ENCODE measurements at regions not wholly inside any gene's neighbourhood (a gene's known extent, or its start where the extent isn't known, plus 50 kb on each side); places are given as distances from the start of the nearest gene placed in this dataset.

DNA sequence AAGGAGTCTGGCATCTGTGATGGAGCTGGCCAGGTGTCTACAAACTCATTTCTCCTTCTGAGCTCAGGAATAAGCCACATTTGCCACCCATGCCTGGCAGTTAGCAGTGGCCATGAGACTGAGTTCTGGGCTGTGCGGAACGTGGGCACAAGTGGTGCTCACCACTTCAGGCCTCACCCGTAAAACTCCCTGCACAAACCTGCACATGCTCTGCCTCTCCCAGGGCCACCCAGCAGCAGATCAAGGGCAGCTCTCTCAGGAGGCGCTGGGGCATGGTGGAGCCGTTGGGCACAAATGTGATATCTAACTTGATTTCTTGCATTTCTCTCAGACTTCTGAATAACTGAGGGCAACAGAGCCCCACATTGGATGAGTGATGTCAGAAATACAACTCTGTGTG, 269.5 kb downstream of the HIVEP2 start (continued):
- TF ChIP-seq, protein P1, sequence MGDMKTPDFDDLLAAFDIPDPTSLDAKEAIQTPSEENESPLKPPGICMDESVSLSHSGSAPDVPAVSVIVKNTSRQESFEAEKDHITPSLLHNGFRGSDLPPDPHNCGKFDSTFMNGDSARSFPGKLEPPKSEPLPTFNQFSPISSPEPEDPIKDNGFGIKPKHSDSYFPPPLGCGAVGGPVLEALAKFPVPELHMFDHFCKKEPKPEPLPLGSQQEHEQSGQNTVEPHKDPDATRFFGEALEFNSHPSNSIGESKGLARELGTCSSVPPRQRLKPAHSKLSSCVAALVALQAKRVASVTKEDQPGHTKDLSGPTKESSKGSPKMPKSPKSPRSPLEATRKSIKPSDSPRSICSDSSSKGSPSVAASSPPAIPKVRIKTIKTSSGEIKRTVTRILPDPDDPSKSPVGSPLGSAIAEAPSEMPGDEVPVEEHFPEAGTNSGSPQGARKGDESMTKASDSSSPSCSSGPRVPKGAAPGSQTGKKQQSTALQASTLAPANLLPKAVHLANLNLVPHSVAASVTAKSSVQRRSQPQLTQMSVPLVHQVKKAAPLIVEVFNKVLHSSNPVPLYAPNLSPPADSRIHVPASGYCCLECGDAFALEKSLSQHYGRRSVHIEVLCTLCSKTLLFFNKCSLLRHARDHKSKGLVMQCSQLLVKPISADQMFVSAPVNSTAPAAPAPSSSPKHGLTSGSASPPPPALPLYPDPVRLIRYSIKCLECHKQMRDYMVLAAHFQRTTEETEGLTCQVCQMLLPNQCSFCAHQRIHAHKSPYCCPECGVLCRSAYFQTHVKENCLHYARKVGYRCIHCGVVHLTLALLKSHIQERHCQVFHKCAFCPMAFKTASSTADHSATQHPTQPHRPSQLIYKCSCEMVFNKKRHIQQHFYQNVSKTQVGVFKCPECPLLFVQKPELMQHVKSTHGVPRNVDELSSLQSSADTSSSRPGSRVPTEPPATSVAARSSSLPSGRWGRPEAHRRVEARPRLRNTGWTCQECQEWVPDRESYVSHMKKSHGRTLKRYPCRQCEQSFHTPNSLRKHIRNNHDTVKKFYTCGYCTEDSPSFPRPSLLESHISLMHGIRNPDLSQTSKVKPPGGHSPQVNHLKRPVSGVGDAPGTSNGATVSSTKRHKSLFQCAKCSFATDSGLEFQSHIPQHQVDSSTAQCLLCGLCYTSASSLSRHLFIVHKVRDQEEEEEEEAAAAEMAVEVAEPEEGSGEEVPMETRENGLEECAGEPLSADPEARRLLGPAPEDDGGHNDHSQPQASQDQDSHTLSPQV (IDR thresholded peaks at IDR 0.05): no peak
- no peak for TF ChIP-seq BRCA1 (IDR thresholded peaks at IDR 0.05; ENCODE audit: low read depth, low read length)
- TF ChIP-seq ZNF207 (IDR thresholded peaks at IDR 0.05; ENCODE audit: borderline replicate concordance): no peak
- TF ChIP-seq BACH1 (IDR thresholded peaks at IDR 0.05; ENCODE audit: borderline replicate concordance): no peak
- TF ChIP-seq NRF1 (conservative IDR thresholded peaks at IDR 0.05; ENCODE audit: low read depth, low read length): no peak
- no peak for TF ChIP-seq ATF7 (IDR thresholded peaks at IDR 0.05; ENCODE audit: low read depth)
- no peak for TF ChIP-seq BCL11A (IDR thresholded peaks at IDR 0.05; ENCODE audit: low read depth, low read length)
- TF ChIP-seq EP300 (IDR thresholded peaks at IDR 0.05; ENCODE audit: borderline replicate concordance in 1 of 2, control insufficient read depth in 1 of 2, low read depth in 2 of 2, low read length in 2 of 2): no peak
- TF ChIP-seq MEF2B (IDR thresholded peaks at IDR 0.05; ENCODE audit: partially characterized antibody, poor library complexity, severe bottlenecking): no peak
- no peak for TF ChIP-seq NFIC (IDR thresholded peaks at IDR 0.05; ENCODE audit: low read depth, low read length)

Data from GM12878 (cell line).